HG03460 (cell line): ENCODE measurements at regions not wholly inside any gene's neighbourhood (a gene's known extent, or its start where the extent isn't known, plus 50 kb on each side); places are given as distances from the start of the nearest gene placed in this dataset.

Source experiments
- ATAC-seq: cut with Tn5 transposase; IDR thresholded peaks from one replicate; pipeline ENCODE4 v1.9.1; 2021; ENCODE audit not compliant: unreplicated experiment

DNA sequence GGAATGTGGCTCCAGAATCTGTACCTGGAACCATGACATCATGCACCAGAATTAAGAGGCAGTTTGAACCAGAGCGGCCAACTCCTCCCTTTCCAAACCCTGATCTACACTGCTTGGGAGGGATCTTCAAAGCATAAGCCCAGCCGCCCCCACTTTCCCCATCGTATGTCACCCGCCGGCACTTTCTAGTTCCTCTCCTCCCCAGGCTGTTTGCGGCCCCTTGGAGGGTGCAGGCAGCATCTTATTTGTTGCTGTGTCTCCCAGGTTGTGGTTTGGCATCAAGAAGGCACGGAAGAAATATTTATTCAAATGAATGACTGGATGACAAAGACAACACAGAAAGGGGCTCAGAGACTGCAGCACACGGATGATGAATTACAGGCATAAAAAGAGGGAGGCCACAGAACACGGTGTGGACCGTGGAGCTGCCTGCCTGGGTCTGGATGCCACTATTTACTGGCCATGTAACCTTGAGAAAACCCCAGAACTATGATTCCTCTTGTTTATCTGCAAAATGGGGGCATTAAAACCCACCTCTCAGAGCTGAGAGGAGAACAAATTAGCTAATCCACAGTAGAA lies 305.8 kb downstream of the EIPR1 start:
- ATAC-seq, result no peak

DNA sequence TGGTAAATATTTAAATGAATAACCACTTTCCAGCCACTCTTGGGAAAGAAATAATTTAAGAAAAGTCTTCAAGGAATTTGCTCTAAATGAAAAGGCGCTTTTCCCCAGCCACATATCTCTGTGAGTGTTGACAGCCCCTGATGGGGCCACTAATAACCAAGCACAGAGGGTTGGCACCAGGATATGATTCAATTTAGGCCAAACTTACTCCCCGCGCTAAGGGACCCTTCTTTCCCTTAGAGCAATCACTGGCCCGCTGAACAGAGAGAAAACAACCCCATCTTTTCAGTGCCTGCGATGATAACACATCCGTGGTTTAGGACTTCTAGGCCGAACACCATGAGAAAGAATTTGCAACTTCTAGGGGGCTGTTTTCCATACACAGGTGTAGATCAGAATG lies 310.8 kb downstream of the EIPR1 start:
- no peak for ATAC-seq

DNA sequence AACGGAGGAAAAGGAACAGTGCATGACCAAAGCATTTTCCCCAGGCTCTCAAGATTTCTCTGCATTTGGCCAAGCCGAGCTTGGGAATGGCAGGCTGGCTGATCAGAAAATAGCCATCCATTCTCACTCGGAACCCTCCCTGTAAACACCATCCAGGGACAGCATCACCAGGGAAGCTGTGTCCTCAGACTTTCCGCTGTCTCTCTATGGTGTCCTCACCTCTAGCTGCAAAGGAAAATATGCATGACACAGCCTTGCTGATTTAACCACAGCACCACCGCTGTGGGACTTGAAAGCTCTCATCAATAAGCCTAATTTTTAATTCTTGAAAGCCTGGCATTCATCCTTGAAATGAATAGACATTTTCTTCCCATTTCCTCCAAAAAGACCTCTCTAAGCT lies 311.7 kb downstream of the EIPR1 start:
- ATAC-seq, result no peak

DNA sequence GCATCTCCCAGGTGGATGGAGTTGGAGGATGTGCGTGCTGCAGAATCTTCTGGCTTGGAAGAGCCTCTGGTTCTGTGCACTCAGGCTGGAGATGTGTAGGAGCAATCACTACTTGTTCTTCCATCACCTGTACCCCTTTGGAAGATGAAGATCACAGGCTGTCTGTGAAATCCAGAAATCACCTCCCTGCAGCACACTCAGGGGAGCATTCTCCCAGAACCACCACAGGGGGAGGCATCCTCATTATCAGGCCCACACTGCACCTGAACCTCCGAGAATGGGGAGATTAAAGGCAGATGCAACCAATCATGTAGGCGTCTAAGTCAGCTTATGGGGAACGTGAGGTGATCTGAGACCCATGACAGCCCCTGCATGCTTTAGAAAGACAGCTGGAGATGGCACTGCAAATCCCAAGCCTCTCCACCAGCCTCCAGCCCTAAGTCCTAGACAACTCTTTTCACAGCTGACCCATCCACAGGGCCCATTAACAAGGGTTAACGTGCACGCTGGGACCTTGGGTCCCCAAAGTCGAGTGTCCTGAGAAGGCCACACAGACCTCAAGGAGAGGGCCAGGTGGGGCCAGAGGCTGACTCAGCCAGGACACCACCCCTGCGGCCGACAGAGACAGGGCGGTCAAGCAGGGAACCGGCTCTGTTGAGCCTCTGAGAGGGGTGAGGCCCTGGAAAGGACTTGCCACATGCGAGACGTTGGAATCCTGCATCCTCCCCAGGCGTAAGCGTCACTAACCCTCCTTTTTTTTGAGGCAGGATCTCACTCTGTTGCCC lies 314.9 kb downstream of the EIPR1 start:
- no peak for ATAC-seq

DNA sequence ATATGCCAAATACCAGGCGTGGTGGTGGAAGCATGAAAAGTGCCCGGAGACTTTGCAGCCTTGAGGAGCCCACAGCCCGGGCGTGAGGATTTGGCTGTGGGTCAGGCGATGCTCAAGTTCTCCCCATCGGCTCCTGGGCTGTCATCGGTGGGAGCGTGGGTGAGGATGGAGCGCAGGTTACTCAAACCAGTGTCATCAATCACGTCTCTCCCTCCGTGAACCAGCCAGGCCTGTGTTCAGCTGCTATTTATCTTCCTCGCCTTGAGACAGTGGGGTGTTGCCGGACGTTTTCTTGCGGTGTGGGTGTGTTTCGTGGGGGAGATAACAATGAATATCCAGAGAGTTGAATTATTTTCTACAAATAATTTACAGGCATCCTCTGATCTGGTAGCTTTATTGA lies 317.6 kb downstream of the EIPR1 start:
- no peak for ATAC-seq

DNA sequence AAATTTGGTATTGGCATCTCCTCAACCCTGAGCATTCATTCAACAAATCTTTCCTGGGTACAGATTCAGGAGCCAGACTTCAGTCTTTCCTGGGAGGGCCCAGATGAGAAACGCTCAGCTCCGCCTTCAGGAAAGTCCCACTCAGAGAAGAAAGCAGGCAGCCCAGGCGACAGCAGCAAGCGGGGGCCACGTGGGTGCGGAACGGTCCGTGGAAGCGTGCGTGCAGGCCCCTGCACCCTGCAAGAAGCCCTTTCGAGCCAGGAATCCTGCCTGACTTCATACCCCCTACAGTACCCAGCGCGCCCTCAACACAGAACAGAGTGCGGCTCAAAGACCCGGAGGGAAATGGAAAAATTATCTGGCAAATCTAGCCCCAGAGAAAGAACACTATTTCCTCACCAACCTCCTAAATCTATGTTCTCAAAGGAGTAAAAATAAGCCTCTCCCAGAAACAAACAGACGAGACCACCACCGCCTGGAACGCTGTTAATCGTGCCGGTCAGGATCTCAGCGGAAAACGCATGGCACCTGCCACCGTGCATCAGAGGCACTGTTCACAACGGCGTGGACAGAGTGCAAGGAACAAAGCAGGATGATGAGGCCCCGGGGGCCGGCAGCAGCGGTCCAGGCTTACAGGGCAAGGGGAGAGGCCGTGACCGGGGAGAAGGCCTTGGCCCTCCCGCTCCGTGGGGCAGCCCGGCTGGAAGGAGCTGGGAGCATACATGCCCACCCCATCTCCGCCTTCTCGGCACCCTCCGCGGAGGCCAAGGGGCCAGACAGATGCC lies 318.3 kb downstream of the EIPR1 start:
- no peak for ATAC-seq

DNA sequence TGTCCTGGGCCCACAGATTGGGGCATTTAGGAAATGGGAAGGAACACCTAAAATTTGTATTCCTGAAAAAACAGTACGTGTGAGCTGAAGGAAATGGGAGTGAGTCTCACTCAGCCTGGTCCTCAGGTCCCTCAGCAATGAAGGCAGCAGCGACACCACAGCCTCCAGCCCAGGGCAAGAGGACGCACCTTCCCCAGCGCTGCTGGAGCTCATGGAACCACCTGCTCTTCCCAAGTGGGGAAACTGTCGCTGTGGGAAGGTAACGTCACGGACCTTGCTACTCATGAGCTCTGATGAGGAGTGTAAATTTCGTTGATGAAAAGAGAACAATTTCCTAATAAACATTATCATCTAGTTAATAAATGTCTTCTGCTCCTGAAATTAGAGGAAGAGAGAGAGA lies 323.6 kb downstream of the EIPR1 start:
- ATAC-seq, result no peak

DNA sequence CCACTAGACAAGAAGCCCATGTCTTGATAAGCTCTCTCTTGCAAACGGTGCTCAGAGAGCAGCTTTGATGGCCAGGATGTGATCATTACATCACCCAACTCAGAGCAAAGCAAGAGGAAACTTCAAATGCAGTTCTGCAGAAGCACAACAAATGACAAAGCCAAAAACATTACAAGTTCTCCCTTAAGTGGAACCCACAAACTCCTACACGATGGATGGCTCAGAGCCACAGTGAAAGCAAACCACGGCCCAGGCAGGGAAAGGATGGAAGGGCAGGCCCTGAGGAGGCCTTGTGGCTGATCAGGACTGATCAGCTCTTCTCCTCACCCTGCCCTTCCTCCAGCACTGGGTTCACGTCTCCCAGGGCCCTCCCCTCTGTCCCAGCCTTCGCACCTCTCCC lies 326.4 kb downstream of the EIPR1 start:
- ATAC-seq, result no peak

DNA sequence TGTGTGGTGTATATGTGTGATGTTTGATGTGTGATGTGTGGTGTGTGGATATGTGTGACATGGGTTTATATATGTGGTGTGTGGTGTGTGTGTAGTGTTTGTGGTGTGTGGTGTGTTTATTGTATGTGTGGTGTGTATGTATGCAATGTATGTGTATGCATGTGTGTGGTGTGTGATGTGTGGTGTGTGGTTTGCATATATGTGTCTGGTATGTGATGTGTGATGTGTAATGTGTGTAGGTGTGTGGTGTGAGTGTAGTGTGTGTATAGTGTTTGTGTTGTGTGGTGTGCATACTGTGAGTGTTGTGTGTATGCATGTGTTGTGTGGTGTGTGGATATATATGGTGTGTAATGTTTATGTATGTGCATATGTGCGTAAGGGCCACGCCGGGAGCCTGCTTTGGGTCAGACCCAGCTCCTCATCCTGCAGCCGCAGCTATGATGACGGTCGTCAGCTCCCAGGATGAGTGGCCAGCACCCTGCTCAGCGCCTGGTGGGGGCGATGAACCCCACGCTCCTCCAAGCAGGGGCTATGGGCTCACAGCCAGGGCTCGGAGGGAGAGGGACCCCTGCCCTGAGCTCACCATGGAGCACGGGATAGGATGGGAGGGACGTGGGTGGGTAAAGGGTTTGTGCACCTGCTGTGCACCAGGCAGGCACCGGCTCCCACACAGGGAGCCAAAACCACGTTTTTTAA lies 331.3 kb downstream of the EIPR1 start:
- ATAC-seq, result no peak

DNA sequence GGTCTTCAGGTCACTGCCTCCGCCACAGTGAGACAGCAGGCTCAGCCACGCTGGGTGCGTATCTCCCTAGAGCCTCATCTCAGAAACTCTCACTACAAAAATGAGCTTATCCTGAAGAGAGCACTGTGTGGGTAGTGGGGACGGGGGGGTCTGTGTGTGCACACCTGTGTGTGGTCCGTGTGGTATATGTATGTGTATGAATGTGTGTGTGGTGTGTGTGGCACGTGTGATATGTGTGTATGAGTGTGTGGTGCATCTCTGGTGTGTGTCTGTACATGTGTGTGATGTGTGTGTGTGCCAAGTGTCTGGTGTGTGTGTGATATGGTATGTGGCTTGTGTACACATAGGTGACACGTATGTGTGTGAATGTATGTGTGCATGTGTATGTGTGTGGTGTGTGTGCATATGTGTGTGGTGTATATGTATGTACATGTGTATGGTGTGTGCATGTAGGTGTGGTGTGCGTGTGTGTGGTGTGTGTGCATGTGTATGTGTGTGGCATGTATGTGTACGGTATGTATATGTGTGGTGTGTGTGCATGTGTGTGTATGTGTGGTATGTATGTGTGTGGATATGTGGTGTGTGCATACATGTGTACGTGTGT lies 332.2 kb downstream of the EIPR1 start:
- no peak for ATAC-seq

DNA sequence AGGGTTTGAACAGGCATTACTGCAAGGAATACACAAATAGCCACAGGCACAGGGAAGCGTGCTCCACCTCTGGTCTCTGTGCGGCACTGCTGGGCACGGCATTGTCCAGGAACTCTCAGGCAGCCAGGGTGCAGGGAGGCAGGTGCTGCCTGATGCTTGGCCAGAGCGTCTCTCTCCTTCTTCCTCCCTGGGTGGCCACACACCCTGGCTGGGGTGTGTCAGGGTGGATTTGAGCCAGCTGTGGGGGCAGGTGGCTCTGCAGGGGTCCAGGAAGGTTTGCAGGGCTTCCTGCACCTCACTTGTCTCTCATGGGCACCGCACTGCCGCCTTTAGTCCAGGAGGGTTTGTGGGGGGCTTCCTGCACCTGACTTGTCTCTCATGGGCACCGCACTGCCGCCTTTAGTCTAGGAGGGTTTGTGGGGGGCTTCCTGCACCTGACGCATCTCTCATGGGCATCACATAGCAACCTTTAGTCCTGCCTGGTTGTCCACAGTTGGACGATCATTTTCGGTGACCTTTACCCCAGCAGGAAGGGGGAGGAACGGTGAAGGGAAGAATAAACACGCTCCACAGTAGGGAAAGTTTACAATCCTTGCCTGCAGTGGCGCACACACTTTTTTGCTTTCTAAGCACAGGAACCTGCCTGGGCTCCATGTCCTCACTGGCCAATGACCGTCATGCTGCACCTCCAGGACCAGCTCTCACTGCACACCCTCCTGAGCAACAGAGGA lies 332.9 kb downstream of the EIPR1 start:
- no peak for ATAC-seq

DNA sequence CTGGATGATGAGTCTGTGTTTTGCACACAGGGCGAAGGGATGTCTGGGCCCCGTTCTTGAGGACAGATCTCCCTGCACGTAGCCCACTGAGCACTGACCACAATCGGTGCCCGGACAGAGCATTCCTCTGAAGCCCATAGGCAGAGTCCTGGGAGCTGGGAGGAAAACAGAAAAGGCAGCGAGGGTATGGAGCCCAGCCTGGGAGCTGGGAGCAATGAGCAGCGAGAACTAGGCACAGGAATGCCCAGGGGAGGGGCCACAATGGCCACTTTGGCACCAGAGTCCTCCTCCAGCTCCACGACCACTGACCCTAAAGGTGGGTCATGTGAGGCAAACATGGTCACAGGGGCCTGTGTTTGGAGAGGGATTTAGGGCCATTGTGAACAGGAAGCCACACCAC lies 333.9 kb downstream of the EIPR1 start:
- no peak for ATAC-seq

DNA sequence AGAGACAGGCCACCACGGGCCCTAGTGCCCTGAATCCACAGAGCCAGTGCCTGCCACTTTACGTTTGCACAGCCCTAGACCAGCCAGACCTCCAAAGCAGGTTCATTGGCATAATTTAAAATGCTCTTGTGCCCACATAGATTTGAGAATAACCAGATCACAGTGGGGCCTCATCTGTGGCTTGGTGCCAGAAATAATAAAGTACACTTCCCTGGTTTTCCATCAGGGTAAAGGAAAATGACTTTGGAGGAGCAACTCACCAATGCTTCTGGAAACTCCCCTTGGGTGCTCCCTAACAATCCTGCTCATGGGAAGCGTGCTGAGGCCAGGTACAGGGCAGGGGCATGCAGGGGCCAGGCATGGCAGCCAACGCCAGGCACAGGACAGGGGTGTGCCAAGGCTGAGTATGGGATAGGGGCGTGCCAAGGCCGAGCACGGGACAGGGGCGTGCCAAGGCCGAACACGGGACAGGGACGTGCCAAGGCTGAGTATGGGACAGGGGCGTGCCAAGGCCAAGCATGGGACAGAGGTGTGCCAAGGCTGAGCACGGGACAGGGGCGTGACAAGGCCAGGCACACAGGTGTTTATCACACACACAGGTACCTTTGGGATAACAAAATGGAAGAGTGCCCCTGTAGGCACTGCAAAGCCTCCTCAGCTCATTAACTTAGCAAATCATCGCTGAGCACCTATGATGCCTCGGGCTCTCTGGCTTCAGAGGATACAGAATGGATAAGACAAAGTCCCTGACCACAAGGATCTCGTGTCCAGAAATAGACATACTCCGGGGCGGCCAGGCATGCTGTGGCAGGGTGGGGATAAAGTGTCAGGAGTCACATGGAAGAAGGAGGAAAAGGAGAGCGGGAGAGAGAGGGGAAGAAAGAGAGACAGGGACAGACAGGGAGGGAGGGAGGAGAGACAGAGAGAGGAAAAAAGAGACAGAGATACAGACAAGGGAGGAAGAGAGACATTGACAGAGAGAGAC lies 334.7 kb downstream of the EIPR1 start:
- no peak for ATAC-seq

DNA sequence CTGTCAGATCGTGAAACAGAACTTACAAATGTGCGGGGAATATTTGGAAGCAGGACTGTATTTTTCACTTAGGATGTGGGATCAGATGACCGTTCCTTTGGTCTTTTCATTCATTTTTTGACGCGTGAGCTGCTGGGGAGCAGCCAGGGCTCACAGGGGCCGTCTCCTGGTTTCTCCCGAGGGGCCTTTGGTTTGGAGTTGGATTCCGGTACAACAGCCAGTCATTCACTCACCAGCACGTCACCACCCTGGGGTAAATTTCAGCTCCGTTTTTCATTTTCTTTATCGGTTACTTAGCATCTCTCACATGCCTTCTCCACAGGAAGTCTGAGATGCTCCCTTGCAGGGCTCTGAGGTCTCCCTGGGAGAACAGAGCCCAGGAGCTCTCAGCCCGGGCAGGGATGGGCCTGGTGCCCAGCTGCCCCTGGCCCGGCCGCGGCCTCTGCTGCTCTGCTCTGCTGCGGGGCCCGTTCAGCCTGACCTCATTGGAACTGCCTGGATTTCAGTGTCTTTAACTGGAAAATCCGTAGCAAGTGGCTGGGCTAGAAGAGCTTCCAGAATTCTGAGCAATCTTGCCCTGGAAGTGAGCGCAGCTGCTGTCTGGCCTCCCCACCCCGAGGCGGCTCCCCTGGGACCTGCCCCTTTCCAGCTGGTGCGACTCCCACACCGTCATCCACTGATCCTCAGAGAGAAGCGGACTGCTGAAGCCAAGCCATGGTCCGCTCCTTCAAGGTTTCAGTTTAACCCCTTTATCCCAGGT lies 335.6 kb downstream of the EIPR1 start:
- no peak for ATAC-seq

DNA sequence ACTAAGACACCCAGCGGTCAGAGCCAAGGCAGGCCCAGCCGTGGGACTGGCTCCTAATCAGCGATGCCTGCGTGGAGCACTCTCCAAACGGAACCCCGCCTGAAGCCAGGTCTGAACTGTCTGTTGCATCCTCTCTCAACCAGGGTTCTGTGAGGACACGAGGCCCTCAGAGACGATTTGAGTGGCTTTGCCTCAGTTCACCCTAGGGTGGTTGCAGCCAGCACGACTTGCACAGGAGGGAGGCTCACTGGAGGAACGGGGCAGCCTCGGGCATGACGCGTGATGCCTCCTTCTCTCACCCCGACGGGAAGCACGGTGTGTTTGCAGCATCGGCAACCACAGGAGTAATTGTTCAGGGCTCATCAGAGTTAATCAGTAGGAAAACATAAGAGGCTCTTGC lies 336.4 kb downstream of the EIPR1 start:
- ATAC-seq, result no peak

DNA sequence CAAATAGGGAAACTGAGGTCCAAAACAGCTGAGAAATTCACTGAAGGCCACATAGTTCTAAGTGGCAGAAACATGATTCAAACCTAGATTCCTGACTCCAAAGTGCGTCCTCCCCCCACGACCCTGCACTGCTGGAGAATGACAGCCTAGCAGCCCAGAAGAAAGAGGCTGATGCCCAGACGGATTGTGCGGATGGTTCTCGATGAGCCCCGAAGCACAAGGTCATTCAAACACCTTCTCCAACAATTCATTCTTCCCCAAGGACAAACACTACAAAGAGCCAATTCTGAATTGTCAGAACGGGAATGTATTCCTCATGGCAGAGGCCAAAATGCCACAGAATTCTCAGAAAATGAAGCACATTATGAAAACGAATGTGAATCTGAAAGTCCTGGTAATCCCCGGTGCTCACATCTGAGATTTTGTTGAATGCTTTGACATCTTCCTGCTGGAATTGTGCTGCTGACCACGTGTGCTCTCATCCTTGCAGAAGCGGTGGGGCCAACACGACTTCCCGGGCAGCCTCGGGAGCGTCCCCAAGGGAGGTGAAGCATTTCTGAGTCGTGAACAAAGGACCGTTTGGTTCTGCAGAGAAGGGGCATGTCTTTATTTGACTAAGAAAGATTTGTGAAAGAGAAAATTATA lies 337.0 kb downstream of the EIPR1 start:
- ATAC-seq, result no peak

DNA sequence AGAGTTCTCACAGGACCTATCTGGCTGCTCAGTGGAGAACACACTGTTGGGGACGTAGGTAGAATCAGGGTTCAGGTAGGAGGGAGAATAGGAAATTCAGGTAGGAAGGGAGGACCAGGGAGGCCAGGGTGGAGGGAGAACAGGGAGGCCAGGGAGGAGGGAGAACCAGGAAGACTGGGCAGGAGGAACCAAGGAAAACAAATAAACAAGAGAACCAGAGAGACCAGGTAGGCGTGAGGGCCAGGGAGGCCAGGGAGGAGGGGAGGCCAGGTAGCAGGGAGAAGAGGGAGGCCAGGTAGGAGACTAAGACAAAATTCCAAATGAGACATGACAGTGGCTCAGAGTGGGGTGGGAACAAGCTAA lies 337.6 kb downstream of the EIPR1 start:
- no peak for ATAC-seq
